HEK293 (cell line): ENCODE measurements at regions not wholly inside any gene's neighbourhood (a gene's known extent, or its start where the extent isn't known, plus 50 kb on each side); places are given as distances from the start of the nearest gene placed in this dataset.

ENCODE experiments used
- SCRT2 ChIP-seq: fragments of 450-650 bp; formaldehyde crosslinking; IDR thresholded peaks from 2 replicates; pipeline ENCODE4 v1.5.1; 2016; ENCODE audit warnings: missing biosample characterization, missing genetic modification characterization
- ZNF121 ChIP-seq: fragments of 450-650 bp; formaldehyde crosslinking; IDR thresholded peaks from 2 replicates; pipeline ENCODE4 v1.5.1; 2016; ENCODE audit warnings: missing biosample characterization, missing genetic modification characterization
- ZNF157 ChIP-seq: fragments of 450-650 bp; formaldehyde crosslinking; IDR thresholded peaks from 2 replicates; pipeline ENCODE4 v1.5.1; 2016; ENCODE audit warnings: missing biosample characterization, missing genetic modification characterization
- ZNF561 ChIP-seq: fragments of 450-650 bp; IDR thresholded peaks from 2 replicates; pipeline ENCODE4 v1.5.1; 2018; ENCODE audit warnings: missing biosample characterization, missing genetic modification characterization, borderline replicate concordance
- ZNF776 ChIP-seq: fragments of 450-650 bp; formaldehyde crosslinking; IDR thresholded peaks from 2 replicates; pipeline ENCODE4 v1.5.0; 2017; ENCODE audit warnings: missing biosample characterization, missing genetic modification characterization, borderline replicate concordance
- ZNF785 ChIP-seq: fragments of 450-650 bp; formaldehyde crosslinking; IDR thresholded peaks from 2 replicates; pipeline ENCODE4 v1.5.1; 2016; ENCODE audit warnings: missing biosample characterization, missing genetic modification characterization
- TF ChIP-seq, protein P1 (sequence below): fragments of 450-650 bp; formaldehyde crosslinking; IDR thresholded peaks from 2 replicates; pipeline ENCODE4 v1.5.1; 2016; ENCODE audit warnings: missing biosample characterization, missing genetic modification characterization
- TF ChIP-seq, protein P2 (sequence below): fragments of 450-650 bp; formaldehyde crosslinking; IDR thresholded peaks from 2 replicates; pipeline ENCODE4; 2016; ENCODE audit warnings: missing biosample characterization, missing genetic modification characterization
- TF ChIP-seq, protein P3 (sequence below): fragments of 450-650 bp; formaldehyde crosslinking; IDR thresholded peaks from 2 replicates; pipeline ENCODE4 v1.5.1; 2016; ENCODE audit warnings: missing biosample characterization, missing genetic modification characterization
- TF ChIP-seq, protein P4 (sequence below): fragments of 450-650 bp; formaldehyde crosslinking; IDR thresholded peaks from 2 replicates; pipeline ENCODE4 v1.5.1; 2016; ENCODE audit warnings: missing biosample characterization, missing genetic modification characterization

DNA sequence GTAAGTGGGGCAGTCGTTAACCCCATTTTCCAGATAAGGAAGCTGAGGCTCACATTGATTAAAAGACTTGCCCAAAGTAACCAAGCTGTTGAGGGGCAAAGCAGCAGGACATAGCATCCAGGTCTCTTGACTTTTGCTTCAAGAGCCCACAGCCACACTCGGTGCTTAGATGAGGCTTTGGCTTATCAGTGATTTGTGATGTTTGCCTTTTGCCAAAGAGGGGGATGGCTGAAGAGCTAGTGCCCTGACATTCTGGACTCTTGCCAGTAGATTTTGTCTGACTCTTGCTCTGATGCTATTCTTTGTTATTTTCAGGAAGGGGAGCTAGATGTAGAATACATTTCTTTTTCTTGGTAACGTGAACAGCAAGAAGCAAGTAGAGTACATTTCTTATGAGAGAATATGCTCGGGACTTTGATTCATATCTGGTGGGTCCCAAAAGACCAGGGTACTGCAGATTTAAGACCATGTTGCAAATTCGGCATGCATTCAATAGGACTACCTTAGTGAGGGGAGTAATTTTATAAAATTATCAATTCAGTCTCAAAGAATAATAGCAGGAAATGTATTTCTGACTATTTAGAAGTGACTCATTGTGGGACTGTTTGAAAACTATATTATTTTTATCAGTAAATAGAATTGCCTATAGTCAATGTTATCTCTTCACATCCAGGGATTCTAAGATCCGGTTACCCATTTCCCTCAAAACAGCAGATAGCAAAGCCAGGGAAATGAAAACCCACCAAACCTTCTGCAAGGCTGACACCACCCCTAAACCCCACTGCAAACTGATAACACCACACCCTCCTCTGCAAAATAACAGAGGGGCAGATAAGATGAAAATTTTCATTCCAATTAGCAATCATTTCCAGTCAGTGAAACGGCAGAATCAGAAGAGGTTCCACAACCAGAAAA lies 180.0 kb upstream of the BMPER start:
- TF ChIP-seq, protein P1, sequence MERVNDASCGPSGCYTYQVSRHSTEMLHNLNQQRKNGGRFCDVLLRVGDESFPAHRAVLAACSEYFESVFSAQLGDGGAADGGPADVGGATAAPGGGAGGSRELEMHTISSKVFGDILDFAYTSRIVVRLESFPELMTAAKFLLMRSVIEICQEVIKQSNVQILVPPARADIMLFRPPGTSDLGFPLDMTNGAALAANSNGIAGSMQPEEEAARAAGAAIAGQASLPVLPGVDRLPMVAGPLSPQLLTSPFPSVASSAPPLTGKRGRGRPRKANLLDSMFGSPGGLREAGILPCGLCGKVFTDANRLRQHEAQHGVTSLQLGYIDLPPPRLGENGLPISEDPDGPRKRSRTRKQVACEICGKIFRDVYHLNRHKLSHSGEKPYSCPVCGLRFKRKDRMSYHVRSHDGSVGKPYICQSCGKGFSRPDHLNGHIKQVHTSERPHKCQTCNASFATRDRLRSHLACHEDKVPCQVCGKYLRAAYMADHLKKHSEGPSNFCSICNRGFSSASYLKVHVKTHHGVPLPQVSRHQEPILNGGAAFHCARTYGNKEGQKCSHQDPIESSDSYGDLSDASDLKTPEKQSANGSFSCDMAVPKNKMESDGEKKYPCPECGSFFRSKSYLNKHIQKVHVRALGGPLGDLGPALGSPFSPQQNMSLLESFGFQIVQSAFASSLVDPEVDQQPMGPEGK = no peak
- no peak for TF ChIP-seq ZNF157 (tag by site-specific recombination)
- TF ChIP-seq, protein P2, sequence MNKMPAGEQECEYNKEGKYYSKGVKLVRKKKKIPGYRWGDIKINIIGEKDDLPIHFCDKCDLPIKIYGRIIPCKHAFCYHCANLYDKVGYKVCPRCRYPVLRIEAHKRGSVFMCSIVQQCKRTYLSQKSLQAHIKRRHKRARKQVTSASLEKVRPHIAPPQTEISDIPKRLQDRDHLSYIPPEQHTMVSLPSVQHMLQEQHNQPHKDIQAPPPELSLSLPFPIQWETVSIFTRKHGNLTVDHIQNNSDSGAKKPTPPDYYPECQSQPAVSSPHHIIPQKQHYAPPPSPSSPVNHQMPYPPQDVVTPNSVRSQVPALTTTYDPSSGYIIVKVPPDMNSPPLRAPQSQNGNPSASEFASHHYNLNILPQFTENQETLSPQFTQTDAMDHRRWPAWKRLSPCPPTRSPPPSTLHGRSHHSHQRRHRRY (tag by site-specific recombination) = no peak
- TF ChIP-seq SCRT2 (tag by site-specific recombination) = no peak
- TF ChIP-seq, protein P3, sequence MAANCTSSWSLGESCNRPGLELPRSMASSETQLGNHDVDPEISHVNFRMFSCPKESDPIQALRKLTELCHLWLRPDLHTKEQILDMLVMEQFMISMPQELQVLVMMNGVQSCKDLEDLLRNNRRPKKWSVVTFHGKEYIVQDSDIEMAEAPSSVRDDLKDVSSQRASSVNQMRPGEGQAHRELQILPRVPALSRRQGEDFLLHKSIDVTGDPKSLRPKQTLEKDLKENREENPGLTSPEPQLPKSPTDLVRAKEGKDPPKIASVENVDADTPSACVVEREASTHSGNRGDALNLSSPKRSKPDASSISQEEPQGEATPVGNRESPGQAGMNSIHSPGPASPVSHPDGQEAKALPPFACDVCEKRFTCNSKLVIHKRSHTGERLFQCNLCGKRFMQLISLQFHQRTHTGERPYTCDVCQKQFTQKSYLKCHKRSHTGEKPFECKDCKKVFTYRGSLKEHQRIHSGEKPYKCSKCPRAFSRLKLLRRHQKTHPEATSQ (tag by site-specific recombination) = no peak
- TF ChIP-seq, protein P4, sequence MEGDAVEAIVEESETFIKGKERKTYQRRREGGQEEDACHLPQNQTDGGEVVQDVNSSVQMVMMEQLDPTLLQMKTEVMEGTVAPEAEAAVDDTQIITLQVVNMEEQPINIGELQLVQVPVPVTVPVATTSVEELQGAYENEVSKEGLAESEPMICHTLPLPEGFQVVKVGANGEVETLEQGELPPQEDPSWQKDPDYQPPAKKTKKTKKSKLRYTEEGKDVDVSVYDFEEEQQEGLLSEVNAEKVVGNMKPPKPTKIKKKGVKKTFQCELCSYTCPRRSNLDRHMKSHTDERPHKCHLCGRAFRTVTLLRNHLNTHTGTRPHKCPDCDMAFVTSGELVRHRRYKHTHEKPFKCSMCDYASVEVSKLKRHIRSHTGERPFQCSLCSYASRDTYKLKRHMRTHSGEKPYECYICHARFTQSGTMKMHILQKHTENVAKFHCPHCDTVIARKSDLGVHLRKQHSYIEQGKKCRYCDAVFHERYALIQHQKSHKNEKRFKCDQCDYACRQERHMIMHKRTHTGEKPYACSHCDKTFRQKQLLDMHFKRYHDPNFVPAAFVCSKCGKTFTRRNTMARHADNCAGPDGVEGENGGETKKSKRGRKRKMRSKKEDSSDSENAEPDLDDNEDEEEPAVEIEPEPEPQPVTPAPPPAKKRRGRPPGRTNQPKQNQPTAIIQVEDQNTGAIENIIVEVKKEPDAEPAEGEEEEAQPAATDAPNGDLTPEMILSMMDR (tag by site-specific recombination) = no peak
- TF ChIP-seq ZNF776 = no peak
- no peak for TF ChIP-seq ZNF561 (tag by site-specific recombination)
- no peak for TF ChIP-seq ZNF785 (tag by site-specific recombination)
- no peak for TF ChIP-seq ZNF121 (tag by site-specific recombination)
